Loucy (cell line): ENCODE measurements at regions not wholly inside any gene's neighbourhood (a gene's known extent, or its start where the extent isn't known, plus 50 kb on each side); places are given as distances from the start of the nearest gene placed in this dataset.

ENCODE experiments used
- H2AFZ ChIP-seq: fragments of 200-600 bp; sonication (generic); 2 replicates; pipeline ENCODE4 v1.6.0; 2016; ENCODE audit warnings: antibody characterized with exemption, mild to moderate bottlenecking, low read length, moderate library complexity
- H3F3A ChIP-seq: fragments of 200-600 bp; 2 replicates; pipeline ENCODE4 v1.6.0; 2016; ENCODE audit warnings: antibody characterized with exemption, low read depth, mild to moderate bottlenecking
- H3K27me3 ChIP-seq: fragments of 200-600 bp; sonication (generic); 2 replicates; pipeline ENCODE4 v1.6.1; 2014; ENCODE audit warnings: low read length, mild to moderate bottlenecking; ENCODE audit not compliant: insufficient read depth, poor library complexity, severe bottlenecking
- H3K36me3 ChIP-seq: fragments of 200-600 bp; sonication (generic); 2 replicates; pipeline ENCODE4 v1.6.1; 2016; ENCODE audit warnings: low read length; ENCODE audit not compliant: insufficient read depth
- H3K4me1 ChIP-seq: fragments of 200-600 bp; sonication (generic); 2 replicates; pipeline ENCODE4 v1.5.1; 2014; ENCODE audit warnings: low read length, mild to moderate bottlenecking; ENCODE audit not compliant: insufficient read depth, poor library complexity, severe bottlenecking
- H3K4me2 ChIP-seq: fragments of 200-600 bp; sonication (generic); 2 replicates; pipeline ENCODE4 v1.6.0; 2014; ENCODE audit warnings: antibody characterized with exemption, low read length, low read depth, mild to moderate bottlenecking; ENCODE audit not compliant: poor library complexity, severe bottlenecking
- H3K4me3 ChIP-seq: fragments of 200-600 bp; sonication (generic); 2 replicates; pipeline ENCODE4 v1.5.1; 2014; ENCODE audit warnings: low read length, mild to moderate bottlenecking, mixed read lengths; ENCODE audit not compliant: poor library complexity, severe bottlenecking
- H3K79me2 ChIP-seq: fragments of 200-600 bp; sonication (generic); 2 replicates; pipeline ENCODE4 v1.6.1; 2014; ENCODE audit warnings: low read length; ENCODE audit not compliant: insufficient read depth
- H3K9ac ChIP-seq: fragments of 200-600 bp; sonication (generic); 2 replicates; pipeline ENCODE4 v1.6.0; 2014; ENCODE audit warnings: mild to moderate bottlenecking, low read depth, low read length, moderate library complexity; ENCODE audit not compliant: poor library complexity, severe bottlenecking
- H3K9me2 ChIP-seq: fragments of 200-600 bp; sonication (generic); replicated peaks from 2 replicates; pipeline ENCODE4 v1.6.1; 2016; ENCODE audit warnings: low read depth, low read length, mixed read lengths
- H3K9me3 ChIP-seq: fragments of 200-600 bp; sonication (generic); 2 replicates; pipeline ENCODE4 v1.6.1; 2014; ENCODE audit warnings: mild to moderate bottlenecking, antibody characterized with exemption, low read length, low read depth; ENCODE audit not compliant: insufficient read depth
- H4K20me1 ChIP-seq: fragments of 200-600 bp; sonication (generic); 2 replicates; pipeline ENCODE4 v1.6.0; 2014; ENCODE audit warnings: antibody characterized with exemption, low read length, mild to moderate bottlenecking; ENCODE audit not compliant: insufficient read depth, poor library complexity, severe bottlenecking
- CTCF ChIP-seq: fragments of 200-600 bp; sonication (generic); conservative IDR thresholded peaks from 2 replicates; pipeline ENCODE4 v1.5.1; 2014; ENCODE audit warnings: mild to moderate bottlenecking, antibody characterized with exemption, low read length
- EZH2phosphoT487 ChIP-seq: fragments of 200-600 bp; IDR thresholded peaks from 2 replicates; pipeline ENCODE4 v1.6.1; 2018; ENCODE audit warnings: antibody characterized with exemption, mild to moderate bottlenecking, moderate library complexity, borderline replicate concordance

DNA sequence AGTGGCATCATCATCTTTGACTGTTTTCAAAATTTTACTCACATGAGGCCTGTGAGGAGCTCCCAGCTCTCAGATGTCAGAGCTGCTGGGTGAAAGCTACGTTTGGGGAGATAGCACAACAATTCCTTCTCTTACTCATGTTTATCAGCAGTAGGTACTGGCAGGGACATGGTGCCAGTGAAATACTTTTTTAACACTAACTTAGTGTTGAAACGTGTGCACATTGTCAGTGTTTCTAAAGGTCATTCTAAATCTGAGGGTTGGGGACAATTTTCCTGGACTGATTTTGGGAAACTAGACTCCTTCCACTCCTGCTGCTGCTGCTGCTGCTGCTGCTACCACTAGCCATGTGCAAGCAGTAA is 487.4 kb downstream of the PDCD6IP start:
- Histone ChIP-seq H3K79me2 (no peaks in the 10 kb centered on the region), H3F3A (no peaks in the 10 kb centered on the region), H3K9me2 (no peaks in the 10 kb centered on the region), H3K36me3 (no peaks in the 10 kb centered on the region), H3K4me3 (no peak overlapping the region), H2AFZ (no peak overlapping the region), H4K20me1 (no peaks in the 10 kb centered on the region), H3K4me2 (no peak overlapping the region), H3K9me3 (no peaks in the 10 kb centered on the region), H3K27me3 (no peaks in the 10 kb centered on the region), H3K9ac (no peak overlapping the region), H3K4me1 (no peaks in the 10 kb centered on the region)
- no peak for TF ChIP-seq EZH2phosphoT487
- no peak for TF ChIP-seq CTCF

DNA sequence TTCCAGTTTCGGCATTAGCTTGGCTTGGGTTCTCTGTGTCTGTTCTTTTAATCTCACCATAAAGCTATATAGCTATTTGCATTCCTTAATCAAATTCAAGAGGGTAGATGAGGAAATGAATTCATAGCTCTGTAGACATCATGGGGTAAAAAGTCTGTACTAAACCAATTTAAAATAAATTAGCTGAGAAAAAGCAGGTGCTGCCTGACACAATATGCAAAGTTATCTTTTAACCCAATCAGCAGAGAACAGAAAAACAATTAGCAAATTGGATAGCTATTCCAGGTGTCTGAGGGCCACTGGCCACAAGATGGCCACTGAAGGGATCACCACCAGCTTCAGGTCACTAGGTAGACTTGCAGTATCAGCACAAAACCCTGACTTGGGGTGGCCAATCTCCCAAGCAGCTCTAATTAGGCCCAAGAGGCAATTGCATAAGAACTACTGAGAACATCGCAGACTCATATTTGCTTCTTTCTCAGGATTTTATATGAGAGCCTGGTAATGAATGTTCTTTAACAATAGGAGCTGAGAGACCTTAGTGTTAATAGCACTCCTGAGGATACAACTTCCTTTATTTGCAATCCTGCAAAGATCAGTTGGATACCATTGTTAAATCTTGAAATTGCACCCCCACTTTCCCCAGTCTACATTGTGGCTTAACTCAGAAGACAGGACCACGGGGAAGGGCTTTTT is 494.3 kb downstream of the PDCD6IP start:
- Histone ChIP-seq H3K36me3 (no peaks in the 10 kb centered on the region), H3K27me3 (no peaks in the 10 kb centered on the region), H2AFZ (no peak overlapping the region), H3K4me3 (no peak overlapping the region), H3F3A (no peaks in the 10 kb centered on the region), H3K4me2 (no peak overlapping the region), H4K20me1 (no peaks in the 10 kb centered on the region), H3K9me2 (no peaks in the 10 kb centered on the region), H3K9ac (no peak overlapping the region), H3K79me2 (no peaks in the 10 kb centered on the region), H3K4me1 (no peaks in the 10 kb centered on the region), H3K9me3 (no peaks in the 10 kb centered on the region)
- TF ChIP-seq EZH2phosphoT487 (no peak), CTCF (no peak)

DNA sequence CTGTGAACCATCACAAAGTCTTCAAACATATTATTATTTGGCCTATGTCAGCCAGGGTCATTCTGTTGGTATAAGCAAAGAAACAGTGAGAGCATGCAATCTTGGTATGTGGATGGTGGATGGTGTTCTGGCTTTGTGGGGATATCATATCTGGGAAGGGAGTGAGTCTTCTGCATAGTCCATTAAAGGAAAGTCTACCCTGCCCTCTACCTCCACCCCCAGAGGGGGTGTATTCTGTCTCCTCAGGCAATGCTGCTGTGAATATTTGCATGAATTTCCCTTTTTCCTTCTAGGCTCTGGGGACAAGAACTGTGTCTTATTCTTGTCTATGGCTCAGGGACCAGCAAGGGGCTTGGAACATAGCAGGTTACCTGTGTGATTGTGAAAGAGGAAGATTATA is 495.8 kb downstream of the PDCD6IP start:
- H3K9me2 ChIP-seq: no peaks in the 10 kb centered on the region
- no peak overlapping the region for H3K4me3 ChIP-seq
- no peak overlapping the region for H3K9ac ChIP-seq
- no peaks in the 10 kb centered on the region for H3K27me3 ChIP-seq
- no peak overlapping the region for H3K4me2 ChIP-seq
- H3K9me3 ChIP-seq: no peaks in the 10 kb centered on the region
- no peak overlapping the region for H2AFZ ChIP-seq
- no peaks in the 10 kb centered on the region for H4K20me1 ChIP-seq
- no peaks in the 10 kb centered on the region for H3K36me3 ChIP-seq
- TF ChIP-seq EZH2phosphoT487 (no peak), CTCF (no peak)
- no peaks in the 10 kb centered on the region for H3F3A ChIP-seq
- H3K4me1 ChIP-seq: no peaks in the 10 kb centered on the region
- H3K79me2 ChIP-seq: no peaks in the 10 kb centered on the region
